ENCODE measurements at regions not wholly inside any gene's neighbourhood (a gene's known extent, or its start where the extent isn't known, plus 50 kb on each side); places are given as distances from the start of the nearest gene placed in this dataset.

DNA sequence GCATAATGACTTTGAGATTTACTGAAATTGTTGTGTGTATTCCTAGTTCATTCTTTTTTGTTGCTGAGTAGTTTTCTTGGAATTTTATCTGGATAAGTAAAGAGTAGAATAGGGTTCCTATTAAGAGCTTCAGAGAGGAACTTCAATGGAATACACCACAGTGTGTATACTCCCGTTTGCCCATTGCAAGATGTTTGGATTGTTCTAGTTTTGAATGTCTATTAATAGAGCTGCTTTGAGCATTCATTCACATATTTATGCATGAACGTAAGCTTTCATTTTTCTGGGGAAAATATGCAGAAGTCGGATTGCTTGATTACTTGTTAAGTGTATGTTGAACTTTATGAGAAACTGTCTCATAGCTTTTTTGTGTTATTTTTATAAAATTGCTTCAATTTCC lies 580.5 kb downstream of the OTOL1 start:
- no peak for DNase-seq
- H3K9me3 Mint-ChIP-seq: peaks cover 0 to 3% (median 3%) of the 10 kb centered on the region in 7 donors
- Histone ChIP-seq H3K9me3 (replicated peaks in 1 of 2; ENCODE audit: control insufficient read depth in 1 of 2, insufficient read depth in 1 of 2, low read length in 2 of 2) (no peaks in the 10 kb centered on the region), H3K79me2 (ENCODE audit: insufficient read depth, low read length) (no peaks in the 10 kb centered on the region), H3K27me3 (ENCODE audit: control insufficient read depth in 2 of 2, insufficient read depth in 2 of 2, low read length in 2 of 2) (no peaks in the 10 kb centered on the region), H3K4me2 (replicated peaks; ENCODE audit: extremely low read depth, low read length, poor library complexity, severe bottlenecking) (no peak overlapping the region), H3K36me3 (replicated peaks in 1 of 2; ENCODE audit: control insufficient read depth in 1 of 2, insufficient read depth in 2 of 2, low read length in 2 of 2) (no peaks in the 10 kb centered on the region), H2AFZ (ENCODE audit: insufficient read depth, low read depth, low read length, poor library complexity, severe bottlenecking) (no peak overlapping the region), H3K4me3 (replicated peaks in 1 of 3; ENCODE audit: low read depth in 2 of 3, low read length in 3 of 3) (no peak overlapping the region), H3K27ac (ENCODE audit: low read depth in 1 of 2, low read length in 2 of 2) (no peak overlapping the region), H4K20me1 (ENCODE audit: insufficient read depth, low read length) (no peaks in the 10 kb centered on the region), H3K9ac (ENCODE audit: insufficient read depth, low read length, poor library complexity, severe bottlenecking) (no peak overlapping the region), H3K4me1 (ENCODE audit: control insufficient read depth in 1 of 2, insufficient read depth in 2 of 2, low read length in 2 of 2) (no peaks in the 10 kb centered on the region)
- intact Hi-C loops (cut with micrococcal nuclease): no loop called here
- WGBS (ENCODE audit: insufficient coverage): 83% methylated on average over 1 of the region's 3 CpGs
- H3K4me3 Mint-ChIP-seq: no peak overlapping the region
- no peaks in the 10 kb centered on the region for H3K36me3 Mint-ChIP-seq
- no peak overlapping the region for H3K27ac Mint-ChIP-seq
- H3K4me1 Mint-ChIP-seq: no peaks in the 10 kb centered on the region
- TF ChIP-seq, protein P1, sequence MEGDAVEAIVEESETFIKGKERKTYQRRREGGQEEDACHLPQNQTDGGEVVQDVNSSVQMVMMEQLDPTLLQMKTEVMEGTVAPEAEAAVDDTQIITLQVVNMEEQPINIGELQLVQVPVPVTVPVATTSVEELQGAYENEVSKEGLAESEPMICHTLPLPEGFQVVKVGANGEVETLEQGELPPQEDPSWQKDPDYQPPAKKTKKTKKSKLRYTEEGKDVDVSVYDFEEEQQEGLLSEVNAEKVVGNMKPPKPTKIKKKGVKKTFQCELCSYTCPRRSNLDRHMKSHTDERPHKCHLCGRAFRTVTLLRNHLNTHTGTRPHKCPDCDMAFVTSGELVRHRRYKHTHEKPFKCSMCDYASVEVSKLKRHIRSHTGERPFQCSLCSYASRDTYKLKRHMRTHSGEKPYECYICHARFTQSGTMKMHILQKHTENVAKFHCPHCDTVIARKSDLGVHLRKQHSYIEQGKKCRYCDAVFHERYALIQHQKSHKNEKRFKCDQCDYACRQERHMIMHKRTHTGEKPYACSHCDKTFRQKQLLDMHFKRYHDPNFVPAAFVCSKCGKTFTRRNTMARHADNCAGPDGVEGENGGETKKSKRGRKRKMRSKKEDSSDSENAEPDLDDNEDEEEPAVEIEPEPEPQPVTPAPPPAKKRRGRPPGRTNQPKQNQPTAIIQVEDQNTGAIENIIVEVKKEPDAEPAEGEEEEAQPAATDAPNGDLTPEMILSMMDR (IDR thresholded peaks at IDR 0.05): no peak
- no peaks in the 10 kb centered on the region for H3K27me3 Mint-ChIP-seq (ENCODE audit: low read depth in 3 of 3)

GRCh38 chr3:162082516-162082915 lies 585.9 kb downstream of the OTOL1 start:
- H3K9me3 Mint-ChIP-seq: no peaks in the 10 kb centered on the region
- intact Hi-C loops (cut with micrococcal nuclease): no loop called here
- Histone ChIP-seq H3K9me3 (replicated peaks in 1 of 2; ENCODE audit: control insufficient read depth in 1 of 2, insufficient read depth in 1 of 2, low read length in 2 of 2) (no peaks in the 10 kb centered on the region), H3K9ac (ENCODE audit: insufficient read depth, low read length, poor library complexity, severe bottlenecking) (no peak overlapping the region), H4K20me1 (ENCODE audit: insufficient read depth, low read length) (no peaks in the 10 kb centered on the region), H3K27me3 (ENCODE audit: control insufficient read depth in 2 of 2, insufficient read depth in 2 of 2, low read length in 2 of 2) (no peaks in the 10 kb centered on the region), H3K4me3 (replicated peaks in 1 of 3; ENCODE audit: low read depth in 2 of 3, low read length in 3 of 3) (no peak overlapping the region), H2AFZ (ENCODE audit: insufficient read depth, low read depth, low read length, poor library complexity, severe bottlenecking) (no peak overlapping the region), H3K36me3 (replicated peaks in 1 of 2; ENCODE audit: control insufficient read depth in 1 of 2, insufficient read depth in 2 of 2, low read length in 2 of 2) (no peaks in the 10 kb centered on the region), H3K27ac (ENCODE audit: low read depth in 1 of 2, low read length in 2 of 2) (no peak overlapping the region), H3K4me1 (ENCODE audit: control insufficient read depth in 1 of 2, insufficient read depth in 2 of 2, low read length in 2 of 2) (no peaks in the 10 kb centered on the region), H3K79me2 (ENCODE audit: insufficient read depth, low read length) (no peaks in the 10 kb centered on the region), H3K4me2 (replicated peaks; ENCODE audit: extremely low read depth, low read length, poor library complexity, severe bottlenecking) (no peak overlapping the region)
- H3K4me3 Mint-ChIP-seq: no peak overlapping the region
- H3K27ac Mint-ChIP-seq: no peak overlapping the region
- H3K27me3 Mint-ChIP-seq (ENCODE audit: low read depth in 3 of 3): no peaks in the 10 kb centered on the region
- TF ChIP-seq, protein P1 (IDR thresholded peaks at IDR 0.05): no peak
- H3K36me3 Mint-ChIP-seq: no peaks in the 10 kb centered on the region
- WGBS (ENCODE audit: insufficient coverage): 90% methylated on average over 4 of the region's 5 CpGs
- DNase-seq: no peak
- H3K4me1 Mint-ChIP-seq: no peaks in the 10 kb centered on the region

Measured in CD14-positive monocyte (primary cell).